Activated CD4-positive, alpha-beta T cell treated with anti-CD3 and anti-CD28 coated beads, Interleukin-2, Interleukin-4, amounts not matched to agents 100 ng/mL and 50 ng/mL, durations not matched to agents 16 hours and 8 hours (primary cell): ENCODE measurements at regions not wholly inside any gene's neighbourhood (a gene's known extent, or its start where the extent isn't known, plus 50 kb on each side); places are given as distances from the start of the nearest gene placed in this dataset.
"Not testable (repeated sequence)": the region's sequence is repeated elsewhere in the genome, so short reads cannot be mapped to it uniquely, and the experiment has no call there.

Source experiments
- DNase-seq: peaks from one replicate; pipeline ENCODE4 v3.0.0-alpha.2; 2020; ENCODE audit warnings: low spot score

DNA sequence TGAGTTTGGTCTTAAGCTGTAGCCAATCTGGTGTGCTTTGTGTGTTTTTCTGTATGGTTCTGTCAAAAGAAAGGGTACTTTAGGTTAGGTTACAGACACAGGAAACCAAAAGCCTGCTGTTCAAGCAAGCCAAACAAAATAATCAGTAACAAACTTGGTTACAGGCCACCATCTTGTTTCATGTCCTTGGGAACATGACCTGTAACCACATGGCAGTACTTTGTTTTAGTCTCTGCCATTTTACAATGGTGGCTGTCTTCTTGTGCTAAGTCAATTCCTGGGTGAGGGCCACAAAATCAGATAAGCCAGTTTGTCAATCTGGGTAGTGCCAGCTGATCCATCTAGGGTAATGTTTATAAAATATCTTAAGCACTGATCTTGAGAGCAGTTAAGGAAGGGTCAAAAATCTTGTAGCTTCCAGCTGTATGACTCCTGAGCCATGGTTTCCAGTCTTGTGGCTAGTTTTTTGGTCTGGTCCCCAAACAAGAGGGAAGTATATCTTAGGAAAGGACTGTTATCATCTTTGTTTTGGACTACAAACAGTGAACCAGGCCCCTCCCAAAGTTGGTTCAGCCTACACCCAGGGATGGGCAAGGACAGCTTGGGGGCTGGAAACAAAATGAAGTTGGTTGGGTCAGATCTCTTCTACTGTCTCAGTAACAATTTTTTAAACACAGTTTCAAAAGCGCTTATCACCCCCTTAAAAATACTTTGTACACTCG lies 90.0 kb downstream of the IGLL5 start:
- no peak for DNase-seq

DNA sequence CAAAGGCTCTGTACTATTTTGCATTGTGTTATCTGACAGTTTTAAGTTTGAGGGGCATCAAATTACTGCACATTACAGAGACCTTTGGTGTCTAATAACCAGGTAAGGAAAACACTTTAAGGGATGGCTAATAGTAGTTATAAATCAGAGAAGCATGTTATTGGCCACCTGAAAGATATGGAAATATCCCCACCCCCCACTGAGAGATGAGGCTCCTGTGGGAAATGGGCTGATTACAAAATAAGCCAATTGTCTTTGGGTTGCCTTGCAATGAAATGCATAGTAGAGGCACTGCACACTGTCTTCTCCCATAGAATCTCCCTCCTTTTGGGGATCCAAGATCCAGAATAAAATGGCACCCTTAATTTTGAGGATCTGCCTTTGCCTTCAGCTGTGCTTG lies 91.0 kb downstream of the IGLL5 start:
- DNase-seq: no peak

DNA sequence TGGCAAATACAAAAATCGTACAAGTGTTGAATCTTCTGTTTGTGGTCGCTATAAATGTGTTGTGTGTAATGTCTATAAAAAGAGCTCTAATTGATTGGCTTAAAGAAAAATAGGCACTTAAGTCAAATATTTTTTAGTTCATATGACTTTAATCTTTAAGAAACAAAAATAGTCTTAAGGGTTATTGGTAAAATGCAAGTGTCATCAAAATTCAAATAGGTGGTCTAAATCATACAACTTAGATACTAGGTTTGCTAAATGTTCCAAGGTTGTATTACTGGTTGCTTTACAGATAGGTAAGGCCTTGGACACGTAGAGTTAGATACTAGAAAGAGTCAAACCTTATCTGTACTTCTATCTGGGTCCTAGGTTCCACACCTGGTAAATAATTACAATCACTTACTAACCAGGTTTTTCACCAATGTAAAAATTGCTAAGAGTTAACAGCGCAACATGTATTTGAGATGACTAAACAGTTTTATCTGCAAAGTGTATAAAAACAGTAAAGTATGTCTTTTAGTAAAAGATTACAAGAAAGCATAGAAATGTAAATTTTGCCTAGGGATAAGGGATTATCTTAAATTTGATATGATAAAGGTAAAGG lies 91.1 kb upstream of the GNAZ start:
- no peak for DNase-seq

DNA sequence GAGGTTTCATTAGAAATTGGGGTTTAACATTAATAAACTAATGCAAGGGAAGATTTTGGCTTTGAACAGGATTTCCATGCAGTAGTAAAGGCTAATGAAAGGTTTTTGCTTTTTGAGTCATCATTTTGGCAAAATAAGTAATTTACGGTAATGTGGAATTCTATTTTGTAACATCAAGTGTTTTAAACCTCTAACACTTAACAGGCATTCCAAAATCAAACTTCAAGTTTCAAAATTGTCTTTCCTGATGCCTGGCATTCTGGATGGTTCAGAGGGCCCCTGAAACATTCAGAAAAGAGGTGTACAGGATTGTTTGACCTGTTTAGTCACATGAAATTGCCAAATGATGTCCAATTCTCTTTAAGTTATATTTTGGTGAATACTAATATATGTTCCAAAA lies 90.4 kb upstream of the GNAZ start:
- no peak for DNase-seq

DNA sequence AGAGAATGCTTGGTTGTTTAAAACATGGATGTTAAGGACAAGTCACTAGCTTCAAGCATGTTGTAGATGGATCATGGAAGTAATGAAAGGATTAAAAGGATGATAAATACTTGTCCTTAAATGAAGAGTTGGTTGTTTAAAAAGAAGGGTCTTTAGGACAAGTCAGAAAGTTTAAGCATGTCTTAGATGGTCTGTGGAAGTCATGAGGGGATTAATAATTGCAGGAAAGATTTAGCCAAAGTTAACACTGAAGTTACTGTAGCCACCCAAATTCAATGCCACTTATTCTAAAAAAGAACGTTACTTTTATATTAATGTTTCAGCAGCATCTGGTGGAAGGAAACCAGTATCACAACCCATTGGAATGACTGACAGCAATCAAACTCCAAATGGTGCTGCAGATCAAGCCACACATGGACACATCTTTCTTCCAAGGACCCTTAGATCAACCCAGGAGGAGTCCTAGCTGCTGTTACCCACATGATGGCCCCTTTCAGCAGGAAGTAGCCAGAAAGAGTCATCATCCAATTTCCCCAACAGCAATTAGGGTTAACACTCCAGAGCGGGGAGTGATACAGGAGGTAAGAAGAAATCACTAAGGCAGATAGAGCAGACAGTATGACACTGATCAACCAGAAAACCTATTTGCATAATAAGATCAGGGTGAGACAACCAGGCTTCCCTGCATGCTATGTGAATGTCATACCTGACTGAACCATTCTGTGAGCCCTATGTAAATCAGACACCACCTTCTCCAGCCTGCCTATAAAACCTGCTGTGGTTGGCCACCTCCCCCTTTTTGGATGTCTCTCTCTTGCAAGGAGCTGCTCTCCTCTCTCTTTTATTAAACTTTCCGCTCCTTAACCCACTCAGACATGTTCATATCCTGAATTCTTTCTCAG lies 88.4 kb upstream of the GNAZ start:
- no peak for DNase-seq

DNA sequence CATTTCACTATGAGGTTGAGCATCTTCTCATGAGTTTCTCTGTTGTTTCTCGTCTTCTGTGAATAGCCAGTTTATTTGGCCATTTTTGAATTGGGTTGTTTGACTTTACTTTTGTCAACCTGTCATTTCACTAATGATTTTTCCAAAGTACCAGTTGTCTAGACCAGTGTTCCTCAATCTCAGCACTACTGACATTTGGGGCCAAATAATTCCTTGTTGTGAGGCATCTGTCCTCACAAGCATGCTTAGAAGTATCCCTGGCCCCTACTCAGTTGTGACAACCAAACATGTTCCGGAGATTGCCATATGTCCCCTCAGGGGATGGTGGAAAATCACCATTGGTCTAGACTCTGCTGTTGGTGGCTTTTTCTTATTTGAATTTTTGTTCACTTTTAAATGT lies 87.7 kb upstream of the GNAZ start:
- no peak for DNase-seq

DNA sequence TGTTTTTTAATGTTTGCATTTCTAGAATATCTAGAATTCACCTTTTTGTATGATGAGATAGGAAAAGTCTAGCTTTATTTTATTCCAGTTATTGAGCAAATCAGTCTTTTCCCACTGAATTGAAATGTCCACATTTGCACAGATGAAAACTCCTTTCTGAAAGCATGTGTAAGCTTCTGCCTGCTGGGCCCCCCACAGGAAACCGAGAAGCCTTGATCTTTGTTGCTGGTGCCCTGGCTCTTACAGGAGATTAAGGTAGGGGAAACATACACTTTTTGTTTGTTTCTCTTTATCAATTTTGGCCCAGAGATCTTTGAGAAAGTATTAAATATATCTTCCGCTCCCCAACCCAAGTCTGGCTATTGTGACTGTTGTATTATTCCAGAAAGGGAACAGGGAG lies 87.2 kb upstream of the GNAZ start:
- no peak for DNase-seq

DNA sequence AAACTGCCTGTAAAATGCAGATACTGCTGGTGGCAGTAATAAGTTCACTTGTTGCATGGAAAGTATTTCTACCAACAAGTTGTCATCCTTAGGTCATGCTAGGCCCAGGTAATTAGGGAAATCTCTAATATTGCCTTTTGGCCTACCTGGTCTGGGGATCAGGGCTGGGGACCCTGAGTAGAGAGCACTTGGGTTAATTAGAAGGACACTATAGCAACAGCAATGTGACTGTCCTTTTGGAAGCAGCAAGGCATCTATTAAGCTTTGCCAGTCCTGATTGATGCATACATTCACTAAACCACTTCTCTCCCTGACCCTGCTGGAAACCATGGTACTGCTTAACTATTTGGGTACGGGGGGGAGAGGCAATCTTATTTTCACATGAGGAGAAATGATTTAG lies 86.5 kb upstream of the GNAZ start:
- DNase-seq: no peak

DNA sequence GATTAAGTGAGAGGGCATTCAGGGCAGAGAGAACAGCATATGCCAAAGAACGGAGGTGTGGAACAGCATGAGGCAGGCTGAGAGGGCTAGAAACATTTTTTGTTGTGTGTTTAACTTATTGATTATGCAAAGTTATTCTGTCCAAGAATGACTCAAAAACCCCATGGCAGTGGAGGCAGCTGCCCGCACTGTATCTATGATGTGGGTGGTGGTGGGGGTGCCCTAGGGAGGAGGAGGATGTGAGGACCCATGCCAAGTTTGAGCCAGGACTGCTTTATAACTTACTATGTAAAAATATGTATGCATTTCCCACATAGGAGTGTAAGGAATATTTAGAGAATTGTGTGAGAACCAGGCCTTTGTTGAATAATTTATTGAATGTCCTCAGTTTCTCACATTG lies 85.4 kb upstream of the GNAZ start:
- DNase-seq: no peak

DNA sequence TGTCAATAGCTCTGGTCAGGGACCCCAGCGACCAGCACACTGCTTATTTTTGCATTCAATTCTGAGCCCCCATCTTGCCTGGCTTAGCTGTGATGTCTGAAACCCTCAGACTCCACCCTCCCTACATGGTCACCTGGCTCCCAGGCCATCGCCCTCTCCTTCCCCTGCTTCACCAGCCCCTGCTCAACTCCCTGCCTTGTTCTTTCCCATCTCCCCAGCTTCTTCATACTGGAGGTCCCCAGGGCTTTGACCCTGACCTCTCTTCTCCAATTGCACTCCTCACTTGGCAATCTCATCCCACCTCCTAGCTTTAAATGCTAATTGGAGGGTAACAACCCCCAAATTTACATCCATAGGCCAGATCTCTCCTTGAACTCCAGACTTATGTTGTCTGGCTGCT lies 84.3 kb upstream of the GNAZ start:
- DNase-seq: no peak

DNA sequence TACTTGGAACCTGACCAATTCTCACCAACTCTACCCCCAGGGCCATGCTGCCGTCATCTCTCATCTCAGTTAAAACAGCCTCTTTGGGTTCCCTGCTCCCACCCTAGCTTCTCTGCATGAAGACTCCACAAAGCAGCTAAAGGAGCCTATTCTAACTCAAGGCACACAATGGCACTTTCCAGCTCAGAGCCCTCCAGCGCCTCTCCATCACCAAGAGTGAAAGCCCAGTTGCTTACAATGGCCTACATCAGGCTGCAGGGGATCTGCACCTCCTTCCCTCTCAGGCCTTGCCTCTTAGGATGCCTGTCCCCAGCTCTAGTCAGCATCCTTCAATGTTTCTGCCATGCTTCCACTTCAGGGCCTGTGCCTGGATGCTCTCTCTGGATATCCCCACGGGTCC lies 83.7 kb upstream of the GNAZ start:
- no peak for DNase-seq

DNA sequence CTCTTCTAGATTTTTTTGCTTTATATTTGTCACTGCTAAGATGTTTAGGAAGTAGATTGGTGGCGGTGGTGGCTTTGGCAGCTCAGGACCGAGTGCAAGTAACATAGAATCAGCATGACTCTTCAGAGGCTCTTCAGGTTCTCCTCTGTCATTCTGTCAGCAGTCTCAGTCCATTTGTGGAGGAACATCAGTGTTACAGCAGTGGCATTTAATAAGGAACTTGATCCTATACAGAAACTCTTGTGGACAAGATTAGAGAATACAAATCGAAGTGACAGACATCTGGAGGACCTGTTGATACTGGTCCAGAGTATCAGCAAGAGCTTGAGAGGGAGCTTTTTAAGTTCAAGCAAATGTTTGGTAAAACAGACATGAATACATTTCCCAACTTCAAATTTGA lies 82.2 kb upstream of the GNAZ start:
- DNase-seq: no peak

DNA sequence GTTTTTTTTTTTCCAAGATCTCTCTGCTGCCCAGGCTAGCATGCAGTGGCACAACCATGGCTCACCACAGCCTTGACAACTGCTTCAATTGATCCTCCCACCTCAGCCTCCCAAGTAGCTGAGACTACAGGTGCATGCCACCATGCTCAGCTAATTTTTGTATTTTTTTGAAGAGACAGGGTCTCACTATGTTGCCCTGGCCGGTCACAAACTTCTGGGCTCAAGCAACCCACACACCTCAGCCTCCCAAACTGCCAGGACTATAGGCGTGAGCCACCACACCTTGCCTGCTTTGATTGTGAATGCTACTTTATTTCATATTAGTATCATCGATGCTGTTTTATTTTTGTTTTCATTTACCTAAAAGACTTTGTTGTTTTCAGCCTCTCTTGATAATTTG lies 81.5 kb upstream of the GNAZ start:
- DNase-seq: no peak

DNA sequence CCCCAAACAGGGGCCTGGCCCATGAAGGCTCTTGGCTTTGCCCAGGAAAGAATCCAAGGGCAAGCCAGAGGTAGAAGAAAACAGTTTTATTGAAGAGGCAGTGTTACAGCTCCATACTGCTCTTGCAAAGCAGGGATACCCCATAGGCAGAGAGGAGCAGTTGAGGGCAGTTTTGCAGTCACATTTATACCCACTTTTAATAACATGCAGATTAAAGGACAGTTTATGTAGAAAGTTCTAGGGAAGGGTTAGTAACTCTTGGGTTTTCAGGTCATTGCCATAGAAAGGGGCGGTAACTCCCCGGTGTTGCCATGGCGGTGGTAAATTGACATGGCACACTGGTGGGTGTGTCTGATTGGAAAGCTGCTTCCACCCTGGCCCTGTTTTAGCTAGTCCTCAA lies 80.5 kb upstream of the GNAZ start:
- no peak for DNase-seq

DNA sequence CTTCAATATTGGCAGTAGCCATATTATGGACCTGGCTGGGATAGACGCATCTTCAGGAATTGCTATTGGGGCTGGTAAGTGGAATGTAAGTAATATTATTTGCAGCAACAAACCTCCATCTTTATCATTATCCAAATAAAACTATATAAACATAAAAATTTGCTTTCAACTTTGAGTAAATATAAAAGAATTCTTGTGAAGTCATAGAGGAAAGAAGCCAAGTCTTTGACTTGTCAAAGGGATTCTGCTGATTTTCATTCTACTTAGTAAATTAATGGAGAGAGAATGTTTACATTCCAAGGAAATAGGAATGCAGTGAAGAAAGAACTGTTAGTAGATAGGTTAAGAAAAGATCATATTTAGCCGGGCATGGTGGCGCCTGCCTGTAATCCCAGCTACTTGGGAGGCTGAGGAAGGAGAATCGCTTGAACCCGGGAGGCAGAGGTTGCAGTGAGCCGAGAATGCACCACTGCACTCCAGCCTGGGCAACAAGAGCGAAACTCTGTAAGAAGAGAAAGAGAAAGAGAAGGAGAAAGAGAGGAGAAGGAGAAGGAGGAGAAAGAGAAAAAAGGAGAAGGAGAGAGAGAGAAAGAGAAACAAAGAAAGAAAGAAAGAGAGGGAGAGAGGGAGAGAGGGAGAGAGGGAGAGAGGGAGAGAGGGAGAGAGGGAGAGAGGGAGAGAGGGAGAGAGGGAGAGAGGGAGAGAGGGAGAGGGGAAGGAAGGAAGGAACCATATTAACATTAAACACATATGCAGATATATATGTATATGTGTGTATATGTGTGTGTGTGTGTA lies 79.4 kb upstream of the GNAZ start:
- not testable (repeated sequence) for DNase-seq

DNA sequence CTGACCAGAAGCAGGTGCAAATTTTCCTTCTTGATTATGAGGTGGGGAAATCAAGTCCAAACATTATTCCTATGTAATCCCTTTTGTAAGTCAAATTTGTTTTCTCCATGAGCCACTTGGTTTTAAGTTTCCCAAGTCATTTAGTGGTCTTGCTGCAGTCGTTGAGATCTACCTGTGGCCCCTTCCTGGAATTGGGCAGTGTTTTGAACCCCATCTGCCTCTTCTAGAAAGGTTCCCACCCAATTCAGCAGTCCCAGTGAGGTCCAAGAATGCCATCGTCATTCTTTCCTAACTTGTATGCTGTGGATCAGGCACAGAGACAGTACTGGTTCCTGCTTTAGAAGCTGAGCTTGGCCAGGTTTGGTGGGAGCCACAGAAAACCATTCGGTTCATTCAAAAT lies 77.8 kb upstream of the GNAZ start:
- DNase-seq: no peak

DNA sequence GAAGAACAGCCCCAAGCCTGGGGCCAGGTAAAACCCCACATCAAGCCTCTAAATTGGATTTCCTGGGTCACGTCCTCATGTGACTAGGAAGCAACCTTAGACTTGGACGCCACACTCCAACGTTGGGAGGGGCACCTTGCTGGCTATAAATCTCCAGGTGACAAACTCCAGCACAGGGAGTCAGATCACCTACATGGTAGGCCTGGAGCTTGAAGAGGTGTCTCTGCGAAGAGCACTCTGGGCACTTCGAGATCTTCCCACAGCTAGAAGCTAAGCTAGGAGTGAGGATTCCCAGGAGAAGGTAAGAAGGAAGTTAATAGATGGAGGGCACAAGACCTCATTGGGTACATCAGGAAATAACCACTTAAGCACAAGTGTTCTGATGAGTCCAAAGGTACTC lies 77.1 kb upstream of the GNAZ start:
- DNase-seq: no peak

DNA sequence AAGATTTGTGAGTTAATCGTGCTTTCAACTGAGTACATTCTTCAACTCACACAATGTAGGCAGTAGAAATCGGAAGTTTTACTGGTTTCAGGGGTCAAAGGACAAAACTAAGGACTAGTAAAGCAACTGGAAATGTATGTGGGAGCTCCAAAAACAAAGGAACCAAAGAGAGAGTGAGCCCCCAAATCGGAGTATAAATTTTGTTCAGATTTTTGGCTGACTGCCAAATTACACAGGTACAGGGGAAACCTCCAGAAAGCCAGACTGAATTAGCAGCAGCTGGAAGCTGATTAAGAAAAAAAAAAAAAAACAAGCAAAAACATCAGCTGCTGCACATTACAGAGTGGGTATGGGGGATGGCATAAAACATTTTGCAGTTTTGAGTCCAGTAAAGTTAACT lies 75.2 kb upstream of the GNAZ start:
- DNase-seq: no peak

DNA sequence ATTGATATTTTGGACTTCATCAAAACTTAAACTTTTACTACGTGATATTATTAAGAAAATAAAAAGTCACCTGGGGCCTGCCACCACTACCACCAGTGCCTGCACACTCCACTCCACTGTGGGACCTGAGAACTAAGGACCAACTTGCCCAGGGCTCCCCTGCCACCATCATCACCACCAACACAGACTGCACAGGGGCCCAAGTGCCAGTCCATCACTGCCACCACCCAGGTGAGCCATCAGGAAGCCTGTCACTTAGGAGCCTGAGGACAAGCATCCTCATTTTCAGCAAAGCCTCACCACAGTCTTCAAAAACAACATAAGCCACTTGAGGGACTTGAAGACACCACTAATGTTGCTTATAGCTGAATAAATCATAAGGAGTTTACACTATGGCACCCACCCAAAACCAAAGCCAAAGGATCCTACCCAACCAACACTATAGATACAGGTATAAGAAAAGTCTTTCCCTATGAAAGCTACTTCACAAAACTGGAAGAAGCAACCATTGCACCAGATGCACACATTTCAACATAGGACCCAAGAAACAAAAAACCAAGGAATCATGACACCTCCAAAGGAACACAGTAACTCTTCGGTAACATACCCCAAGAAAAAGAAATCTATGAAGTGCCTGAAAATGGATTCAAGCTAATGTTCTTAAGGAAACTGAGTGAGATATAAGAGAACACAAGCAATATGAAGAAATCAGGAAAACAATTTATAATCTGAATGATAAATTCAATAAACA lies 73.6 kb upstream of the GNAZ start:
- no peak for DNase-seq

DNA sequence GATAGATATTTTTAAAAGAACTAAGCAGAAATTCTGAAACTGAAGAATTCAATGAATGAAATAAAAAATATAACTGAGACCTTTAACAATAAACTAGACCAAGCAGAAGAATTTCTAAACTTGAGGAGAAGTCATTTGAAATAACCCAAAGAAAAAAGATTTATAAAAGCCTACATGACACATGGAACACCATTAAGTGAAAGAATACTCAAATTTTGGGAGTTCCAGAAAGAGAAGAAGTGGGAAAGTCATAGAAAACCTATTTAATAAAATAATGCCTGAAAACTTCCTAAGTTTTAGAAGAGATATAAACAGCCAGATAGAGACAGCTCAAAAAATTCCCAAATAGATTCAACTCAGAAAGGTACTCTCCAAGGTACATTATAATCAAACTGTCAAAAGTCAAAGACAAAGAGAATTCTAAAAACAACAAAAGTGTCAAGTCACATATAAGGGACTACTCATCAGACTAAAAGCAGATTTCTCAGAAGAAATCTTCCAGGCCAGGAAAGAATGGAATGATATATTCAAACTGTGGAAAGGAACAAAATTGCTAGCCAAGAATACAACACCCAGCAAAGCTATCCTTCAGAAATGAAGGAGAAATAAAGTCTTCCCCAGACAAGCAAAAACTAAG lies 72.9 kb upstream of the GNAZ start:
- no peak for DNase-seq

DNA sequence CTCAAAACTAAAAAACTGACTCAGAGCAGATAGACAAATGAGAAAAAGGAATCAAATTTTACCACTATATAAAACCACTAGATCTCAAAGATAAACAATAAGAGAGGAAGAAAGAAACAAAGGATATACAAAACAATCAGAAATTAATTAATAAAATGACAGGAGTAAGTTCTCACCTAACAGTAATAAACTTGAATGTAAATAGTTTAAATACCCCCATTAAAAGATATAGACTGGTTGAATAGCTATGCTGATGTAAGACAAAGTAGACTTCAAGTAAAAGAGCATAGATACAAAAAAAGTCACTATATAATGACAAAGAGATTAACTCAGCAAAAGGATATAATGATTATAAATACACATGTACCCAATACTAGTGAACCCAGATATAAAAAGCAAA lies 72.3 kb upstream of the GNAZ start:
- DNase-seq: no peak
